ENCODE measurements at regions not wholly inside any gene's neighbourhood (a gene's known extent, or its start where the extent isn't known, plus 50 kb on each side); places are given as distances from the start of the nearest gene placed in this dataset.

- TF ChIP-seq CTCF (IDR thresholded peaks at IDR 0.05; ENCODE audit: extremely low read depth, missing control alignments), result no peak
- no peak for DNase-seq (ENCODE audit: low spot score)
Measured at GRCh38 chr5:74017112-74017511, 391.1 kb downstream of the ARHGEF28 start.

- peak; percentile 6 for DNase-seq (ENCODE audit: low spot score)
- peak; percentile 18 for TF ChIP-seq CTCF (IDR thresholded peaks at IDR 0.05; ENCODE audit: extremely low read depth, missing control alignments)
Measured at GRCh38 chr5:74016373-74016772, 390.4 kb downstream of the ARHGEF28 start.

GRCh38 chr5:74015716-74016115 lies 389.7 kb downstream of the ARHGEF28 start:
- TF ChIP-seq CTCF (IDR thresholded peaks at IDR 0.05; ENCODE audit: extremely low read depth, missing control alignments), result no peak
- no peak for DNase-seq (ENCODE audit: low spot score)

- DNase-seq (ENCODE audit: low spot score), result no peak
- no peak for TF ChIP-seq CTCF (IDR thresholded peaks at IDR 0.05; ENCODE audit: extremely low read depth, missing control alignments)
Measured at GRCh38 chr5:74013222-74013621, 387.2 kb downstream of the ARHGEF28 start.

GRCh38 chr5:74009502-74009901 lies 383.5 kb downstream of the ARHGEF28 start:
- no peak for DNase-seq (ENCODE audit: low spot score)
- no peak for TF ChIP-seq CTCF (IDR thresholded peaks at IDR 0.05; ENCODE audit: extremely low read depth, missing control alignments)

GRCh38 chr5:74007193-74007592 lies 381.2 kb downstream of the ARHGEF28 start:
- DNase-seq (ENCODE audit: low spot score), result no peak
- no peak for TF ChIP-seq CTCF (IDR thresholded peaks at IDR 0.05; ENCODE audit: extremely low read depth, missing control alignments)

GRCh38 chr5:73999297-73999696 lies 373.3 kb downstream of the ARHGEF28 start:
- no peak for DNase-seq (ENCODE audit: low spot score)
- TF ChIP-seq CTCF (IDR thresholded peaks at IDR 0.05; ENCODE audit: extremely low read depth, missing control alignments), result no peak

Data from GM20000 (cell line).